SK-N-SH treated with all-trans-retinoic acid at 6 μM for 48 hours (cell line): ENCODE measurements at regions not wholly inside any gene's neighbourhood (a gene's known extent, or its start where the extent isn't known, plus 50 kb on each side); places are given as distances from the start of the nearest gene placed in this dataset.
"Not testable (repeated sequence)": the region's sequence is repeated elsewhere in the genome, so short reads cannot be mapped to it uniquely, and the experiment has no call there.

Experiments
- ARNTL ChIP-seq: fragments of 450-650 bp; formaldehyde crosslinking; IDR thresholded peaks from 2 replicates; pipeline ENCODE4 v1.5.0; 2020; ENCODE audit warnings: low read depth, mild to moderate bottlenecking, moderate library complexity, borderline replicate concordance
- BACH2 ChIP-seq: fragments of 250-450 bp; sonication (Bioruptor Pico); IDR thresholded peaks from 2 replicates; pipeline ENCODE4 v1.9.0; 2021; ENCODE audit warnings: mild to moderate bottlenecking, borderline replicate concordance
- GLIS3 ChIP-seq: fragments of 250-450 bp; sonication (Bioruptor Pico); IDR thresholded peaks from 2 replicates; pipeline ENCODE4 v1.5.0; 2020; ENCODE audit warnings: mild to moderate bottlenecking, moderate library complexity
- PATZ1 ChIP-seq: fragments of 250-450 bp; sonication (Bioruptor Pico); IDR thresholded peaks from 2 replicates; pipeline ENCODE4 v1.8.0; 2020; ENCODE audit warnings: mild to moderate bottlenecking, moderate library complexity, borderline replicate concordance
- PPARA ChIP-seq: fragments of 250-450 bp; sonication (Bioruptor Pico); IDR thresholded peaks from 2 replicates; pipeline ENCODE4 v1.5.0; 2020; ENCODE audit warnings: mild to moderate bottlenecking, borderline replicate concordance
- RARB ChIP-seq: fragments of 250-450 bp; sonication (Bioruptor Pico); IDR thresholded peaks from 2 replicates; pipeline ENCODE4 v1.8.0; 2021; ENCODE audit warnings: mild to moderate bottlenecking, moderate library complexity
- SNAI2 ChIP-seq: fragments of 250-450 bp; sonication (Bioruptor Pico); IDR thresholded peaks from 2 replicates; pipeline ENCODE4 v1.5.0; 2020; ENCODE audit warnings: mild to moderate bottlenecking, moderate library complexity
- TOX ChIP-seq: fragments of 250-450 bp; sonication (Bioruptor Pico); IDR thresholded peaks from 2 replicates; pipeline ENCODE4 v1.8.0; 2021; ENCODE audit warnings: mild to moderate bottlenecking, moderate library complexity, borderline replicate concordance
- ZNF70 ChIP-seq: fragments of 450-650 bp; formaldehyde crosslinking; IDR thresholded peaks from 2 replicates; pipeline ENCODE4 v1.5.0; 2020; ENCODE audit warnings: mild to moderate bottlenecking, moderate library complexity

- TF ChIP-seq RARB (CRISPR knock-in tag); SNAI2 (CRISPR knock-in tag); ZNF70 (CRISPR knock-in tag); PATZ1; BACH2 (CRISPR knock-in tag); ARNTL; PPARA; TOX (CRISPR knock-in tag); GLIS3 (CRISPR knock-in tag): not testable (repeated sequence)
These were observed 62.1 kb downstream of the SYT15B start for GRCh38 chr10:47701285-47701684.
